ENCODE measurements at regions not wholly inside any gene's neighbourhood (a gene's known extent, or its start where the extent isn't known, plus 50 kb on each side); places are given as distances from the start of the nearest gene placed in this dataset.

GRCh38 chr4:14681330-14681729 is 321.0 kb upstream of the CPEB2 start (continued):
- TF ChIP-seq REST (IDR thresholded peaks at IDR 0.05; ENCODE audit: unreplicated experiment) (no peak), ZNF114 (CRISPR knock-in tag; IDR thresholded peaks at IDR 0.05) (no peak), POLR2AphosphoS5 (IDR thresholded peaks at IDR 0.05; ENCODE audit: low read depth) (no peak), ZNF331 (CRISPR knock-in tag; IDR thresholded peaks at IDR 0.05; ENCODE audit: low read depth) (no peak), EZH2phosphoT487 (IDR thresholded peaks at IDR 0.05; ENCODE audit: unreplicated experiment) (no peak), ETS1 (IDR thresholded peaks at IDR 0.05) (no peak)

GRCh38 chr4:14693728-14694127 is 308.6 kb upstream of the CPEB2 start:
- no peaks in the 10 kb centered on the region; the same call in 1 of the 2 replicates for H3K9me2 ChIP-seq (ENCODE audit: insufficient read depth)
- H3F3A ChIP-seq (replicated peaks; ENCODE audit: low read depth): no peaks in the 10 kb centered on the region
- peaks cover 20% of the 10 kb centered on the region for H3K9me3 Mint-ChIP-seq

More at GRCh38 chr4:14693728-14694127, 308.6 kb upstream of the CPEB2 start:
- H4K20me1 ChIP-seq (replicated peaks; ENCODE audit: insufficient read depth): no peaks in the 10 kb centered on the region
- H3K27ac ChIP-seq (ENCODE audit: low read depth): no peak overlapping the region
- DNase-seq (ENCODE audit: low spot score): no peak
- no peaks in the 10 kb centered on the region for H3K27me3 ChIP-seq (ENCODE audit: insufficient read depth)
- peaks cover 11% of the 10 kb centered on the region; the same call in 2 of the 3 replicates for H3K36me3 Mint-ChIP-seq (ENCODE audit: low read depth)
- no peak for ATAC-seq
- no peak overlapping the region for H2AFZ ChIP-seq
- no peaks in the 10 kb centered on the region for H3K36me3 ChIP-seq (ENCODE audit: insufficient read depth)
- H3K4me2 ChIP-seq: no peak overlapping the region
- H3K4me1 ChIP-seq (ENCODE audit: insufficient read depth): no peaks in the 10 kb centered on the region
- no peak overlapping the region for H3K27ac Mint-ChIP-seq
- no peaks in the 10 kb centered on the region for H3K4me1 Mint-ChIP-seq
- no peak for TF ChIP-seq ZNF462 (CRISPR knock-in tag; IDR thresholded peaks at IDR 0.05)
- no peak for TF ChIP-seq CTCF (conservative IDR thresholded peaks at IDR 0.05; ENCODE audit: low read depth in 2 of 2)
- TF ChIP-seq POLR2AphosphoS5 (IDR thresholded peaks at IDR 0.05; ENCODE audit: low read depth): no peak
- no peak for TF ChIP-seq STAT1 (IDR thresholded peaks at IDR 0.05; ENCODE audit: unreplicated experiment)
- TF ChIP-seq EZH2phosphoT487 (IDR thresholded peaks at IDR 0.05; ENCODE audit: unreplicated experiment): no peak
- H3K27me3 Mint-ChIP-seq (ENCODE audit: insufficient read depth, low read depth, poor library complexity): no peaks in the 10 kb centered on the region
- H3K4me3 ChIP-seq: no peak overlapping the region
- H3K4me3 Mint-ChIP-seq: no peak overlapping the region
- no peaks in the 10 kb centered on the region for H3K79me2 ChIP-seq (replicated peaks; ENCODE audit: insufficient read depth)

Measured in GM23338 (cell line).